Body of pancreas (tissue), 4 donors: ENCODE measurements at regions not wholly inside any gene's neighbourhood (a gene's known extent, or its start where the extent isn't known, plus 50 kb on each side); places are given as distances from the start of the nearest gene placed in this dataset.

Experiments used
- ATAC-seq: fragments of 150-250 bp; one replicate; pipeline ENCODE4 v1.9.1; 2016
- DNase-seq, 4 donors: peaks; one replicate each; pipeline ENCODE4 v3.0.0-alpha.2; 2019
- H3K27ac ChIP-seq, 4 donors: fragments of 200-600 bp; sonication (generic); 1 replicate in 3 of 4; 2 replicates in 1 of 4; pipeline versions ENCODE4 v1.5.1 to v1.6.1; 2016 to 2019; ENCODE audit warnings: mild to moderate bottlenecking in 1 of 4, mixed read lengths in 1 of 4, moderate library complexity in 1 of 4
- H3K27me3 ChIP-seq, 2 donors: fragments of 200-600 bp; sonication (generic); one replicate each; pipeline ENCODE4 v1.6.0; 2016; ENCODE audit warnings: mild to moderate bottlenecking in 1 of 2
- H3K36me3 ChIP-seq, 2 donors: fragments of 200-600 bp; sonication (generic); replicated peaks in 1 of 2; 2 replicates each; pipeline ENCODE4 v1.5.1; 2016; ENCODE audit warnings: low read depth in 2 of 2; ENCODE audit not compliant: insufficient read depth in 1 of 2
- H3K4me1 ChIP-seq: fragments of 200-600 bp; sonication (generic); one replicate; pipeline ENCODE4 v1.6.0; 2016
- H3K4me3 ChIP-seq, 2 donors: fragments of 200-600 bp; sonication (generic); 1 replicate in 1 of 2; 2 replicates in 1 of 2; pipeline ENCODE4 v1.5.1; 2016 to 2019
- H3K9me3 ChIP-seq, 3 donors: fragments of 200-600 bp; sonication (generic); 1 replicate in 2 of 3; 2 replicates in 1 of 3; pipeline ENCODE4 v1.5.1; 2016
- POLR2A ChIP-seq, 3 donors: fragments of 450-650 bp; IDR thresholded peaks; one replicate each; pipeline ENCODE4 v1.6.1; 2016; ENCODE audit warnings: antibody characterized with exemption in 3 of 3, mild to moderate bottlenecking in 2 of 3
- WGBS, 2 donors: methylation state at CpG; one replicate each; pipeline ENCODE4 v1.1.5; 2017; 5-methylcytosine and 5-hydroxymethylcytosine counted together
- intact Hi-C: fragments of 100-400 bp; cut with DNase I; formaldehyde crosslinking; loops from one replicate; pipeline ENCODE4 v1.15.1; 2023
- TF ChIP-seq, protein P1 (sequence below), 7 experiments: fragments of 450-650 bp in 4 of 7; fragments of 200-600 bp in 3 of 7; sonication (generic) in 3 of 7; IDR thresholded peaks; one replicate each; pipeline ENCODE4 v1.5.1; 2016 to 2019; ENCODE audit warnings: antibody characterized with exemption in 7 of 7

DNA sequence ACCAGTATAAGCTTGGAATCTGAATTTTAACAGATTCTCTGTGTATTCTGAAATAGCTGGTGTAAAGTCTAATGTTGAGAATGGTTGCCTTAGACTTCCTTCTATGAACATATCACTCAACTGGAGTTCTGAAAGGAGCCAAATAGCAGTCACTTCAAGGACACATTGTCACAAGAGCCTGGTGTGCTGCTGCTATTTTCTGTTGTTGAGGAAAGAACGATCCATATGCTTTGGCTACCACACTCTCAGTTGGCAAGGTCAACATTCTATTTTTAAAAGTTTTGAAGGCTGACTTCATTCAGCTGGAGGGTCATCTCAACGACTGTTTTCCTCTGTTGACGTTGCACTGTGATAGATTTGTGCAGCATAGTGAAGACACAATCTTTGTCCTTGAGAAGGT is 248.7 kb downstream of the TUSC7 start:
- no peaks in the 10 kb centered on the region for H3K27me3 ChIP-seq
- peak in 2 of 4 donors; percentile 16 to 20 for DNase-seq
- intact Hi-C loops = no loop called here
- no peak overlapping the region for H3K4me3 ChIP-seq
- peak; percentile 86 for ATAC-seq
- peaks cover 12% of the 10 kb centered on the region for H3K4me1 ChIP-seq
- TF ChIP-seq, protein P1, sequence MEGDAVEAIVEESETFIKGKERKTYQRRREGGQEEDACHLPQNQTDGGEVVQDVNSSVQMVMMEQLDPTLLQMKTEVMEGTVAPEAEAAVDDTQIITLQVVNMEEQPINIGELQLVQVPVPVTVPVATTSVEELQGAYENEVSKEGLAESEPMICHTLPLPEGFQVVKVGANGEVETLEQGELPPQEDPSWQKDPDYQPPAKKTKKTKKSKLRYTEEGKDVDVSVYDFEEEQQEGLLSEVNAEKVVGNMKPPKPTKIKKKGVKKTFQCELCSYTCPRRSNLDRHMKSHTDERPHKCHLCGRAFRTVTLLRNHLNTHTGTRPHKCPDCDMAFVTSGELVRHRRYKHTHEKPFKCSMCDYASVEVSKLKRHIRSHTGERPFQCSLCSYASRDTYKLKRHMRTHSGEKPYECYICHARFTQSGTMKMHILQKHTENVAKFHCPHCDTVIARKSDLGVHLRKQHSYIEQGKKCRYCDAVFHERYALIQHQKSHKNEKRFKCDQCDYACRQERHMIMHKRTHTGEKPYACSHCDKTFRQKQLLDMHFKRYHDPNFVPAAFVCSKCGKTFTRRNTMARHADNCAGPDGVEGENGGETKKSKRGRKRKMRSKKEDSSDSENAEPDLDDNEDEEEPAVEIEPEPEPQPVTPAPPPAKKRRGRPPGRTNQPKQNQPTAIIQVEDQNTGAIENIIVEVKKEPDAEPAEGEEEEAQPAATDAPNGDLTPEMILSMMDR (IDR thresholded peaks at IDR 0.05) = no peak
- no peak for TF ChIP-seq POLR2A (IDR thresholded peaks at IDR 0.05)
- peak overlapping the region in 1 of 4 donors; percentile 32 for H3K27ac ChIP-seq
- H3K9me3 ChIP-seq = no peaks in the 10 kb centered on the region
- 21 to 26% methylated on average over 3 of the region's 3 CpGs for WGBS, 2 donors
- no peaks in the 10 kb centered on the region for H3K36me3 ChIP-seq

DNA sequence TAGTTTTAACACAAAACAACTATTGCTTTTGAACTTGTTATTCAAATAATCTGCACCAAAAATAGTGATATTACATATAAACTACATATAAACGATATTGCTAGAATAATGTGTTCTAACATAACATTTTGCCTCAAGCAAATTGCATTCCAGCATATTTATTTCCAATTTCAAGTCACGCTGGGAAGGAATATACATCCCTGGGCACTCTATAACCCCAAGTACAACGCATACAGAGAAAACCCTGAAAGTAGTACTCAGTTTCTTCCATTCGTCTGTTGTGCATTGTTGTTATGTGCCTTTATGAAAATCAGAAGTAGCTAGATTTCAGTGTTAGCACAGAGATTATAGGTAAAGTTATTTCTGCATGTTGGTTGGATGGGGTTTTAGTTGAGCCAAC is 251.5 kb downstream of the TUSC7 start:
- WGBS, 2 donors = 83 to 86% methylated on average over 4 of the region's 4 CpGs
- TF ChIP-seq, protein P1 (IDR thresholded peaks at IDR 0.05) = no peak
- Histone ChIP-seq H3K4me1 (peaks cover 12% of the 10 kb centered on the region), H3K27ac (no peak overlapping the region), H3K4me3 (no peak overlapping the region), H3K9me3 (no peaks in the 10 kb centered on the region), H3K27me3 (no peaks in the 10 kb centered on the region), H3K36me3 (no peaks in the 10 kb centered on the region)
- DNase-seq = no peak
- intact Hi-C loops = no loop called here
- ATAC-seq = no peak

DNA sequence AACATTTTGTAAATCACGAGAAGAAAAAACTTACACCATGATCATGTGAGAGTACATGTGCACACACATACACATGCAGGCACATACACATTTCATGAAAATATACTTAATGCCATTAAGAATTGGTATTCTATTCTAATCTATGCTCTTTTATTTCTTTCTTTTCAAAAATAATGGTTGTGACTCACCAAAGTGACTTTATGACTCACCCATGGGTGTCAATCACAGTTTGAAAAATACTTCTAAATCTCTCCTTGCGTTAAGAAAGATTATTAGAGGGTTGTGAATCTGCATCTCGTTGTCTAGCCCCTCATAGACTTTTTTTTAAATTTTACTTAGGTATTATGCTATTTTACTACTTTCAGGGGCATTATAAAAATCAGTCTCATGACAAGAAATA is 254.2 kb downstream of the TUSC7 start:
- H3K9me3 ChIP-seq = no peaks in the 10 kb centered on the region
- DNase-seq (no peak), ATAC-seq (no peak)
- peaks cover under 1% of the 10 kb centered on the region for H3K4me1 ChIP-seq
- no peak for TF ChIP-seq POLR2A (IDR thresholded peaks at IDR 0.05)
- TF ChIP-seq, protein P1 (IDR thresholded peaks at IDR 0.05) = no peak
- H3K4me3 ChIP-seq = no peak overlapping the region
- no peaks in the 10 kb centered on the region for H3K36me3 ChIP-seq
- 57% methylated on average over 3 of the region's 3 CpGs for WGBS, 2 donors
- no peak overlapping the region for H3K27ac ChIP-seq
- intact Hi-C loops = no loop called here
- no peaks in the 10 kb centered on the region for H3K27me3 ChIP-seq

DNA sequence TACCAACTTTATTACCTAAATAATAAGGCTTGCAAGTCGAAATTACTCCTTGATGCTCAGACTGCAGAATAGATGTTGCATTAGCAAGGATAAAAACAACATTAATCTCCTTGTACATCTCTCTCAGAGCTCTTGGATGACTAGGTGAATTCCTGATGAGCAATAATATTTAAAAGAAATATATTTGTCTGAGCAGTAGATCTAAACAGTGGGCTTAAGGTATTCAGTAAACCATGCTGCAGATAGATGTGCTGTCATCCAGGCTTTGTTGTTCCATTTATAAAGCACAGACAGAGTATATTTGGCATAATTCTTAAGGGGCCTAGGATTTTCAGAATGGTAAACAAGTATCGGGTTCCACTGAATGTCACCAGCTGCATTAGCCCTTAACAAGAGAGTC is 257.1 kb downstream of the TUSC7 start:
- H3K36me3 ChIP-seq = no peaks in the 10 kb centered on the region
- H3K4me1 ChIP-seq = no peaks in the 10 kb centered on the region
- 62 to 67% methylated on average over 2 of the region's 2 CpGs for WGBS, 2 donors
- ATAC-seq = no peak
- no peaks in the 10 kb centered on the region for H3K27me3 ChIP-seq
- no peak overlapping the region for H3K4me3 ChIP-seq
- intact Hi-C loops = no loop called here
- H3K27ac ChIP-seq = no peak overlapping the region
- TF ChIP-seq, protein P1 (IDR thresholded peaks at IDR 0.05) = no peak
- TF ChIP-seq POLR2A (IDR thresholded peaks at IDR 0.05) = no peak
- DNase-seq = no peak
- H3K9me3 ChIP-seq = no peaks in the 10 kb centered on the region

DNA sequence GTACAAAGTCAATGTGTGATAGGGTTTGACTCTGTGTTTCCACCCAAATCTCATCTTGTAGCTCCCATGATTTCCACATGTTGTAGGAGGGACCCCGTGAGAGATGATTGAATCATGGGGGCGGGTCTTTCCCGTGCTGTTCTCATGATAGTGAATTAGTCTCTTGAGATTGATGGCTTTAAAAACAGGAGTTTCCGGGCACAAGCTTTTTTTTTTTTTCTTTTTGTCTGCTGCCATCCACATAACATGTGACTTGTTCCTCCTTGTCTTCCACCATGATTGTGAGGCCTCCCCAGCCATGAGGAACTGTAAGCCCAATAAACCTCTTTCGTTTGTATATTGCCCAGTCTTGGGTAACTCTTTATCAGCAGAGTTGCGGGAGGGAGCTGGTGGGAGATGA is 259.6 kb downstream of the TUSC7 start:
- DNase-seq = no peak
- intact Hi-C loops = no loop called here
- Histone ChIP-seq H3K4me1 (no peaks in the 10 kb centered on the region), H3K4me3 (no peak overlapping the region), H3K27me3 (no peaks in the 10 kb centered on the region), H3K36me3 (no peaks in the 10 kb centered on the region), H3K27ac (no peak overlapping the region), H3K9me3 (no peaks in the 10 kb centered on the region)
- no peak for ATAC-seq
- 76% methylated on average over 6 of the region's 6 CpGs for WGBS, 2 donors
- TF ChIP-seq POLR2A (IDR thresholded peaks at IDR 0.05) = no peak
- TF ChIP-seq, protein P1 (IDR thresholded peaks at IDR 0.05) = no peak
